ENCODE measurements at regions not wholly inside any gene's neighbourhood (a gene's known extent, or its start where the extent isn't known, plus 50 kb on each side); places are given as distances from the start of the nearest gene placed in this dataset.
"Not testable (repeated sequence)": the region's sequence is repeated elsewhere in the genome, so short reads cannot be mapped to it uniquely, and the experiment has no call there.

DNA sequence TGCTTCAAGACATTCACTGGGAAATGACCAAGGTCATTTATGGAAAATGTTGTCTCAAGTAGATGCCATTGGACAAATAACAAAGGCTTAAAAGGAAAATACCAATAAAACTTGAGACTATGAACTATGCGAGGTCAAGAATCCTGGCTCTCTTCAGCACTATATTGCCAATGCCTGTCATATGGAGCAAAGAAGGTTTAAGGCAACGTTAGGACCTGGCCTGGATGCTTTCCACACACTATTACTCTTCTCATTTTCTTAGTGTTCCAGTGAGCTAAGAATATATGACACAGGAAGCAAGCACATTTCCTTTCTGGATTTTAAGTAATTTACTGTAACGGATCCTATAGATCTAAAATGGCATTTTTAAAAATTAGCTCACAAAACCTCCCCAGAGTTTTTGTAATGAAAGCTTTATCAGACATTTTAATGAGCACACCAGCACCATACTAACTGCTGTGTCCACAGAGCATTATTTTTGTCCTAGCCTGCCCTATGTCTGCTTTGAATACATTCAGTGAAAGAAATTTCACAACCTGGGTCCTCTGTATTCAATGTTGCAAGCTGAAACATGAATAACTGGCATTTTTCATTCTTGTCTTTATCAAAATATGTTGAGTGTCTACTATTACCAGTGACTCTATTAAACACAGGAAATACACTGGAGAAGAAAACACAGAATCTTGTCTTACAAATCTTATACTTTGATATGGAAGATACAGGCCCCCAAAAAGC, 315.6 kb downstream of the CETN3 start:
- DNase-seq (ENCODE audit: low read depth in 2 of 2), result peak; percentile 23 to 56
- TF ChIP-seq, protein P1, sequence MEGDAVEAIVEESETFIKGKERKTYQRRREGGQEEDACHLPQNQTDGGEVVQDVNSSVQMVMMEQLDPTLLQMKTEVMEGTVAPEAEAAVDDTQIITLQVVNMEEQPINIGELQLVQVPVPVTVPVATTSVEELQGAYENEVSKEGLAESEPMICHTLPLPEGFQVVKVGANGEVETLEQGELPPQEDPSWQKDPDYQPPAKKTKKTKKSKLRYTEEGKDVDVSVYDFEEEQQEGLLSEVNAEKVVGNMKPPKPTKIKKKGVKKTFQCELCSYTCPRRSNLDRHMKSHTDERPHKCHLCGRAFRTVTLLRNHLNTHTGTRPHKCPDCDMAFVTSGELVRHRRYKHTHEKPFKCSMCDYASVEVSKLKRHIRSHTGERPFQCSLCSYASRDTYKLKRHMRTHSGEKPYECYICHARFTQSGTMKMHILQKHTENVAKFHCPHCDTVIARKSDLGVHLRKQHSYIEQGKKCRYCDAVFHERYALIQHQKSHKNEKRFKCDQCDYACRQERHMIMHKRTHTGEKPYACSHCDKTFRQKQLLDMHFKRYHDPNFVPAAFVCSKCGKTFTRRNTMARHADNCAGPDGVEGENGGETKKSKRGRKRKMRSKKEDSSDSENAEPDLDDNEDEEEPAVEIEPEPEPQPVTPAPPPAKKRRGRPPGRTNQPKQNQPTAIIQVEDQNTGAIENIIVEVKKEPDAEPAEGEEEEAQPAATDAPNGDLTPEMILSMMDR (IDR thresholded peaks at IDR 0.05; ENCODE audit: low read depth, low read length), result no peak
- no peak overlapping the region for H3K4me3 ChIP-seq (replicated peaks in 1 of 2; ENCODE audit: low read depth in 2 of 2, low read length in 2 of 2)

DNA sequence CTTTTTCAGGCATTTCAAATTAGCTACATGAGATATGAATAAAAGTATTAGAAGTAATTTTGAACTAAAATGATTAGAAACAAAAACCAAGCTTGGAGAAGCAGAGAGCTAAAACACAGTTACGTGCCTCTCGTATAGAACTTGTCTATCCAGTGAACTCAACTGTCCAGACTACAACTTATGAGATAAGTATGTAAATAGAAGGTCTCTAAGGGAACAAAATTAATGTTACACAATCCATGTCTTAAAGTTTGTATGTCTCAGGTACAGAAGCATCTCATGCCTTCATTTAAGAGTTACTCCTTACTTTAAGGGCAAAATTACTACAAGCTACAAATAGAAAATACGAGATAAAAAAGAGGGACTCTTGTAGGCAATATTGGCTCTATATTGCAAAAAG, 316.8 kb downstream of the CETN3 start:
- H3K4me3 ChIP-seq (replicated peaks in 1 of 2; ENCODE audit: low read depth in 2 of 2, low read length in 2 of 2), result no peak overlapping the region
- TF ChIP-seq, protein P1 (IDR thresholded peaks at IDR 0.05; ENCODE audit: low read depth, low read length), result no peak
- DNase-seq (ENCODE audit: low read depth in 2 of 2), result peak in 1 of 2 donors; percentile 7

DNA sequence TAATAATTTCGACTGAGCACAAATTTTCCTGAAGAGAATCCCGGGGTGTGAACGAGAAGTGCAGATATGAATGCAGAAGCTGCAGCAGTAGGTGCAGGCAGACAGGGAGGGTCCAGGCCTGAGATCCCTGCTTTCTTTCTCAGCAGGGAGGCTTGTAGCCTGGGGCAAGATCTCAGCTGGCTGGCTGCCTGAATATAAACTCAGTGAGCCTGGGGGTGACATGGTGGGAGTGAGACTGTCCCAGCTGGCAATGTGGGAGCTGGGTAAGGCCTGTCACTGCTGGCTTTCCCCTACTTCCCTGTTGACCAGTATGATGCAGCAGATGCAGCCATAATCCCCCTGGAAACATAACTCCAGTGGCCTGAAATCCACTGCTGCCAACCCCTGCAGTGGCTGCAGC, 325.2 kb downstream of the CETN3 start:
- no peak for DNase-seq (ENCODE audit: low read depth in 2 of 2)
- H3K4me3 ChIP-seq (replicated peaks in 1 of 2; ENCODE audit: low read depth in 2 of 2, low read length in 2 of 2), result no peak overlapping the region
- TF ChIP-seq, protein P1 (IDR thresholded peaks at IDR 0.05; ENCODE audit: low read depth, low read length), result no peak

DNA sequence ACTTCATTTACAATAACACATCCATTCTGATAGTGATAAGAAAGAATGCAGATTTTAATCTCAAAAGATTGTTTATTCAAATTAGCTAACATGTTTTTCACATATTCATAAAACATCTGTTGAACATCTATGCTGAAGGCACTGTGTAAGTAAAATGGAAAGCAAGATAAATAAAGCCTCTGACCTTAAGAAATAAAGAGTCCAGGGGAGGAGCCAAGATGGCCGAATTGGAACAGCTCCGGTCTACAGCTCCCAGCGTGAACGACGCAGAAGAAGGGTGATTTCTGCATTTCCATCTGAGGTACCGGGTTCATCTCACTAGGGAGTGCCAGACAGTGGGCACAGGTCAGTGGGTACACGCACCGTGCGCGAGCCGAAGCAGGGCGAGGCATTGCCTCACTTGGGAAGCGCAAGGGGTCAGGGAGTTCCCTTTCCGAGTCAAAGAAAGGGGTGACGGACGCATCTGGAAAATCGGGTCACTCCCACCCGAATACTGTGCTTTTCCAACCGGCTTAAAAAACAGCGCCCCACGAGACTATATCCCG, 336.5 kb downstream of the CETN3 start:
- DNase-seq (ENCODE audit: low read depth in 2 of 2); H3K4me3 ChIP-seq (replicated peaks in 1 of 2; ENCODE audit: low read depth in 2 of 2, low read length in 2 of 2): not testable (repeated sequence)

DNA sequence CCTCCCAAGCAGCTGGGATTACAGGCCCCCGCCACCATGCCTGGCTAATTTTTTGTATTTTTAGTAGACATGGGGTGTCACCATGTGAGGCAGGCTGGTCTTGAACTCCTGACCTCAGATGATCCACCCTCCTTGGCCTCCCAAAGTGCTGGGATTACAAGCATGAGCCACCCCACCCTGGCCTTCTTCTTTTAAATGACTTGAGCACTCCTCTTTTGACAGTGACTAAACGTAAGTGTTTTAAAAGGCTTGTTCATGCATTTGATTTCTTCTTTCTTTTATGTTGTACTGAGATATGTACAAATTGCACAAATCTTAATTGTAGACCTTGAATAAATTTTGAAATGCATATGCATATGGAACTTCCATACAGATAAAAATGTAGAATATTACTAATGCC, 337.9 kb downstream of the CETN3 start:
- no peak for DNase-seq (ENCODE audit: low read depth in 2 of 2)
- H3K4me3 ChIP-seq (replicated peaks in 1 of 2; ENCODE audit: low read depth in 2 of 2, low read length in 2 of 2), result no peak overlapping the region
- TF ChIP-seq, protein P1 (IDR thresholded peaks at IDR 0.05; ENCODE audit: low read depth, low read length), result no peak

DNA sequence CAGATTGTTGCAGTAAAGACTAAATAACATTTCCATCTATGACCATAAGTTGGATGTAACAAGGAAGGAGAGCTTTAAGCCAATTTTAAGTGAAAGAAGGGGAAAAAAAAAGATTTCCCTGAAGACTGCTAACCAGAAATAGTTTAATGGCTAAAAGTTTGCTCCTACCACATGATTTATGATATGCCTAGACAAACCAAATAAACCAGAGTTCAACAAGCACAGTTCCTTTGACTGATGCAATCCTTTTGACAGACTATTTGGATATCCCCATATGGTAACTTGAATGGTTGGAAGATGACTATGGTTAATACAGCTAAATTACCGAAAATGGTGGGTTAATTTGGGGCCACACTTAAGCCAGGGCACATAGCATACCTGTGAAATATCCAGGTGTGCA, 338.5 kb downstream of the CETN3 start:
- H3K4me3 ChIP-seq (replicated peaks in 1 of 2; ENCODE audit: low read depth in 2 of 2, low read length in 2 of 2), result no peak overlapping the region
- TF ChIP-seq, protein P1 (IDR thresholded peaks at IDR 0.05; ENCODE audit: low read depth, low read length), result no peak
- no peak for DNase-seq (ENCODE audit: low read depth in 2 of 2)

DNA sequence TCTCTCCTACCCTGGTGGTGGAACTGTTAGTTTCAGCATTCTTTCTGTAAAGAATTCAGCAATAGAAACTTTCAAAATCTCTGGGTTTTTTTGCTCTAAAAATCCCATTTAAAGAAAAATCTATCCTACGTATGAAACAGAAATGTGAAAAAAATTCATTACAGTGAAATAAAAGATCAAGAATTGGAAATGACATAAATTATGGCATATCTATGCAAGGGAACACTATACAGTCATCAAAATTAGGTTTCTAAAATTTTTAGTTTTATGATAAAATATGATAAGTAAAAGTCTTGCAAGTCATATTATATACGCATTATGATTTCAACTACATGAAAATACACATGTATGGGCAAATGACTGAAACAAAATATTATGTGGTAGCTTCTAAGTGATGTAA, 342.6 kb downstream of the CETN3 start:
- TF ChIP-seq, protein P1 (IDR thresholded peaks at IDR 0.05; ENCODE audit: low read depth, low read length), result no peak
- DNase-seq (ENCODE audit: low read depth in 2 of 2), result no peak
- H3K4me3 ChIP-seq (replicated peaks in 1 of 2; ENCODE audit: low read depth in 2 of 2, low read length in 2 of 2), result no peak overlapping the region

Data from cardiac fibroblast (primary cell).